Right lobe of liver (tissue), 4 donors: ENCODE measurements at regions not wholly inside any gene's neighbourhood (a gene's known extent, or its start where the extent isn't known, plus 50 kb on each side); places are given as distances from the start of the nearest gene placed in this dataset.

ENCODE experiments used
- CTCF ChIP-seq, 4 donors: fragments of 200-600 bp in 3 of 4; fragments of 450-650 bp in 1 of 4; IDR thresholded peaks; one replicate each; pipeline versions ENCODE4 v1.5.1 to v1.8.0; 2016 to 2022; ENCODE audit warnings: antibody characterized with exemption in 4 of 4, mild to moderate bottlenecking in 2 of 4
- POLR2A ChIP-seq: fragments of 450-650 bp; IDR thresholded peaks from one replicate; pipeline ENCODE4 v1.6.1; 2017; ENCODE audit warnings: antibody characterized with exemption, mild to moderate bottlenecking
- donor health status: DM: no; HTN: no; CAD: no.
- donor health status: DM: no; HTN: no; CAD: no.
- donor health status: DM: no; HTN: yes; CAD: no.

GRCh38 chr9:1668441-1668840, 346.7 kb upstream of the SMARCA2 start:
- TF ChIP-seq CTCF (IDR thresholded peaks at IDR 0.05) (no peak), POLR2A (no peak)
